Stomach smooth muscle (tissue), 2 donors: ENCODE measurements at regions not wholly inside any gene's neighbourhood (a gene's known extent, or its start where the extent isn't known, plus 50 kb on each side); places are given as distances from the start of the nearest gene placed in this dataset.

ENCODE experiments used
- H3K27ac ChIP-seq: one replicate; pipeline ENCODE4 v1.7.0; 2013; ENCODE audit warnings: mild to moderate bottlenecking, low read length, inconsistent platforms
- H3K27me3 ChIP-seq, 2 donors: one replicate each; pipeline ENCODE4 v1.7.0; 2013; ENCODE audit warnings: low read length in 2 of 2; ENCODE audit not compliant: insufficient read depth in 2 of 2, control insufficient read depth in 1 of 2
- H3K36me3 ChIP-seq, 2 donors: one replicate each; pipeline ENCODE4 v1.7.0; 2013; ENCODE audit warnings: low read length in 2 of 2; ENCODE audit not compliant: control insufficient read depth in 2 of 2, insufficient read depth in 2 of 2
- H3K4me1 ChIP-seq: one replicate; pipeline ENCODE4 v1.7.0; 2013; ENCODE audit warnings: low read length; ENCODE audit not compliant: control insufficient read depth, insufficient read depth
- H3K4me3 ChIP-seq, 2 donors: one replicate each; pipeline ENCODE4 v1.7.0; 2013; ENCODE audit warnings: low read length in 2 of 2
- H3K9ac ChIP-seq, 2 donors: one replicate each; pipeline ENCODE4 v1.7.0; 2013; ENCODE audit warnings: low read length in 2 of 2, mild to moderate bottlenecking in 1 of 2
- H3K9me3 ChIP-seq, 2 donors: one replicate each; pipeline ENCODE4 v1.7.0; 2013; ENCODE audit warnings: low read length in 2 of 2; ENCODE audit not compliant: control insufficient read depth in 2 of 2
- donor health status: healthy.
- donor health status: Pancreatic carcinoma.

DNA sequence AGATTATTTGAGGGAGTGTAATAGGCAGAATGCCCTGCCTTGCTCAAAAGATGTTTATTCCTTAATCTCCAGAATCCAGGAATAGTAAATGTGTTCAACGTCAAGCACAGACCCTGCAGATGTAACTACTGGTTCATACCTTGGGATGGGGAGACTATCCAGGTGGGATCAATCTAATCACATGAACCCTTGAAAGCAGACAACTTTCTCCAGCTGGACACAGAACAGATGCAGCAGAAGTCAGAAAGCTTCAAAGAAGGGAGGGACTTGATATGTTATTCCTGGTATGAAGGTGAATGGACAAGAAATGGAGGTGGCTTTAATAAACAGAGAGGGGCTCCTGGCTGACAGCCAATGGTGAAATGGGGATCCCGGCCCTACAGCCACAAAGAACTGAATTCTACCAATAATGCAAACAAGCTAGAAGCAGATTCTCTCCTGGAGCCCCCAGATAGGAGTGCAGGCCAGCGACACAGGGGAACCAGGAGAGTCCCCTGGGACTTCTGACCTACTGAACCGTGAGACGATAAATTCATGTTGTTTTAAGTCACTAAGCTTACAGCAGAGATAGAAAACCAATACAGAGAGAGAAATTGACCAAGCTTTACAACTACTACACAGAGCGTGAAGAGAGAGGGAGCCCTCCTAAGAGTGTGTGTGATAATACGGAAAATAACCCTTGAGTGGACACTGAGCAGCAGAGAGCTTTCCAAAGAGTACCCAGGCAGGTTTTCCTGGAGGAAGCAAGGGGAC, 133.5 kb upstream of the TMEM132C start:
- Histone ChIP-seq H3K36me3 (no peaks in the 10 kb centered on the region), H3K9me3 (no peaks in the 10 kb centered on the region), H3K27me3 (no peaks in the 10 kb centered on the region), H3K4me3 (no peak overlapping the region), H3K9ac (no peak overlapping the region), H3K27ac (no peak overlapping the region), H3K4me1 (no peaks in the 10 kb centered on the region)

DNA sequence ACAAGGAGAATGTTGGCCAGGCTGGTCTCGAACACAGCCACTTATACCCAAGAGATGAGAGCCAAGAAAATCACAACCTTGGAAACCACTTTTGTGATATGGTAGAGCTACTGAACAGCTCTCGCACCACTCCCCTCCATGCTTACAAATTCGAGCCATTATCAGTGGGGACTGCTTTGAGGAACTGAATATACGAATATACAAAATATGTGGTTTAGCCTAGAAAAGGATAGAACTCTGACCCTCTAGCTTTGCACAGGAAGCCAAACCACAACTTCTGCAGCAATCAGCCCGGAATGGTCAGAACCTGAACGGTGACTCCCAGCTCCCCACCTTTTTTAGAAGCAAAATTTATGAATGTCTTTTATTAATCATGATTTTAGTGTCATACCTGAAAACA, 129.8 kb upstream of the TMEM132C start:
- Histone ChIP-seq H3K4me3 (no peak overlapping the region), H3K27ac (no peak overlapping the region), H3K4me1 (no peaks in the 10 kb centered on the region), H3K9me3 (no peaks in the 10 kb centered on the region), H3K9ac (no peak overlapping the region), H3K27me3 (no peaks in the 10 kb centered on the region), H3K36me3 (no peaks in the 10 kb centered on the region)

DNA sequence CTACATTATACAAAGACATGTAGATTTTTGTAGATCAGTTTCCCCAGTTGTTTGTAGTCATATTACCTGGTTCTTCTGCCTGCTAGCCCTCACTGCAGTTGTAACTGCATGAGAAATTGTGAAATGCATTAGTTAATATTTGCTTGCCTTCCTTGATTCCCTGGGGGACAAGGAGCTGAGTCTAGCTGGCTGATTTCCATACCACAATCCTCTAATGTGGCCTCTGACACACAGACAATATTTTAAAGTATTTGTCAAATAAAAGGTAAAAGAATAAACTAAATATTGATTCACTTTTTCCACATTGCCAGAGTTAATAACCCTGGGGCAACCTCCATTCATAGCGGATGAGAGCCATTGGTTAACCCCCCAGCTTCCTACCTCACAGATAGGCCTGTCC, 128.8 kb upstream of the TMEM132C start:
- no peak overlapping the region for H3K4me3 ChIP-seq
- H3K27ac ChIP-seq, result no peak overlapping the region
- H3K36me3 ChIP-seq, result no peaks in the 10 kb centered on the region
- no peaks in the 10 kb centered on the region for H3K27me3 ChIP-seq
- H3K9me3 ChIP-seq, result no peaks in the 10 kb centered on the region
- H3K9ac ChIP-seq, result no peak overlapping the region
- H3K4me1 ChIP-seq, result no peaks in the 10 kb centered on the region

DNA sequence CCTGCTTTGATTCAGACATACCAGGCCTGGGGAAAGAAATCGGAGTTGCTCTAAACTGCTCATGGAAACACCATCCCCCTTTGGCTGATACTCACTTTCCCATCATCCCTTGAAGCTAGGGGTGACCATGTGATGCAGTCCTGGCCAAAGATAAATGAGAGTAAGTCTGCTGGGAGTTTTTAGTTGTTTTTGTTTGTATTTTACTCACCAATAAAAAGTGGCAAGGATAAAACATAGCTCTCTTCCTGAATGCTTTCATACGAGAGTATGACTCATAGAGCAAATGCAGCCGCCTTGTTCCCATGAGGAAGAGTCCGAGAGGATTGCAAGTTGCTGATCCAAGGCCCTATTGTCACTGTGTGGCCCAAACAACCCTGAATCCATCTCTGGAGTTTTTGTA, 126.4 kb upstream of the TMEM132C start:
- peaks cover 0 to under 1% of the 10 kb centered on the region in 2 donors for H3K9me3 ChIP-seq
- H3K4me3 ChIP-seq, result no peak overlapping the region
- H3K36me3 ChIP-seq, result no peaks in the 10 kb centered on the region
- H3K27me3 ChIP-seq, result no peaks in the 10 kb centered on the region
- H3K9ac ChIP-seq, result no peak overlapping the region
- no peaks in the 10 kb centered on the region for H3K4me1 ChIP-seq
- no peak overlapping the region for H3K27ac ChIP-seq

DNA sequence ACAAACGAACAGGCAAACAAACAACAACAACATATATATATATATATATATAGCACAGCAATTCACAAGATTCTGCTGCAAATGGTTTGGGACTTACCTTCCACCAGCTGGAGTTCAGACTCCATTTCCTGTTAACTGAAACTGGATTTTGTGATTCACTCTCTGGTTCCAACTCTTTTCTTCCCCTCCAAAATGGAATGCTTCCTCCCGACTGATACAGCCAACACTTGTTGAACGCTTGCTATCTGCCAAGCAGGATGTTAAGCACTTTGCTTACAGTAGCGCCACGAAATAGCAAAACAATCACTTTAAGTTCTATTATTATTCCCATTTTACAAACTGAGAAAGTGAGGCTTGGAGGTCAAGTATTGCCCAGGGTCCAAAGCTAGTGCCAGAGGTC, 116.0 kb upstream of the TMEM132C start:
- Histone ChIP-seq H3K4me3 (no peak overlapping the region), H3K4me1 (no peaks in the 10 kb centered on the region), H3K9me3 (no peaks in the 10 kb centered on the region), H3K27me3 (no peaks in the 10 kb centered on the region), H3K27ac (no peak overlapping the region), H3K9ac (no peak overlapping the region), H3K36me3 (no peaks in the 10 kb centered on the region)

DNA sequence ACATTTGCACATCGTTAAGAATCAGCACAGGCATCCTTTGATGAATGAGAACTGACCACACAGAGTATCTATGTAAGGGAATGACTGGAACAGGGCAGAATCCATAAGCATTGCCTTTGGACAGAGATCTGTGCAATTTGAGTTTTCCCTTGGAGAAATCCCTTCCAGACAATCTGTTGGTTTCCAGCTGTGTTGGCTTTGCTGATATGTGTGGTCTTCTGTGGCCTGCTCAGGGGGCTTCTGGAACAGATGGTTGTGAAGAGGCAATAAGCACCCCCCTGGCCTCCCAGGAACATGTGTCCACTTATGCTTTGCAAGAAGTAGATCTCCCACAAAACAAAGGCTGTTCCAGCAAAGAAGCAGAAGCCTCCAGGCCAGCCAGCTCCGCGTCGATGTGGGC, 111.4 kb upstream of the TMEM132C start:
- Histone ChIP-seq H3K4me1 (no peaks in the 10 kb centered on the region), H3K27me3 (peaks cover 0 to 4% of the 10 kb centered on the region in 2 donors), H3K9ac (no peak overlapping the region), H3K27ac (no peak overlapping the region), H3K9me3 (no peaks in the 10 kb centered on the region), H3K4me3 (no peak overlapping the region), H3K36me3 (no peaks in the 10 kb centered on the region)

DNA sequence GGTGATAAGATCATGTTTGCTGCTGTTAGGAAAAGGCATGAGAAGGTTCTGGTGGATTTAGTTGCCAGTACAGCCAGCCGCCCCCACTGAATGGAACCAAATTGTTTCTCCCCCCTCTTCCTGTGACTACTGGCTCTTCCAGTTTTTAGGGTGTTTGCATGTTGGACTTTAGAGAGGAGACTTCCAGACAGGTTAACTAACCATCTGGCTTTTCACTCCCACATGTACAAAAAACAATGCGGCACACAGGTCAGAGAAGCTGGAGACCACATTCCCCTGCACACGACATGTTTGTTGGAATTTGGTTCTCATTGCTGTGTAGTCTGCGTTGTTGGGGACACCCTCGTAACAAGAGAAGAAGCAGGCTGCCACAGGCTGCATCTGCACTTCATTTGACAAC, 103.9 kb upstream of the TMEM132C start:
- peaks cover 0 to 5% of the 10 kb centered on the region in 2 donors for H3K9me3 ChIP-seq
- H3K36me3 ChIP-seq, result no peaks in the 10 kb centered on the region

DNA sequence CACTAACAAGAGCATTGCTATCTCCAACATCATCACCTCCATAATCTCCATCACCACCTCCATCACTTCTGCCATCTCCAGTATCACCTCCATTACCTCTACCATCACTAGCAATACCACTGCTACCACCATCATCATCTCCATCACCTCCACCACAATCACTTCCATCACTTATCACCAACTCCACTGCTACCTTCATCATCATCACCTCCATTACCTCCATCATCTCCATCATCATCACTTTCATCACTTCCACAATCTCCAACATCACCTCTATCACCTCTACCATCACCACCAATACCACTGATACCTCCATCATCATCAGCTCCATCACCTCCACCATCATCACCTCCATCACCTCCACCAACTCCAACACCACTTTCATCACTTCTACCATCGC, 102.4 kb upstream of the TMEM132C start:
- peaks cover 0 to 5% of the 10 kb centered on the region in 2 donors for H3K9me3 ChIP-seq
- H3K4me1 ChIP-seq, result no peaks in the 10 kb centered on the region
- H3K9ac ChIP-seq, result no peak overlapping the region
- H3K27me3 ChIP-seq, result no peaks in the 10 kb centered on the region
- no peak overlapping the region for H3K4me3 ChIP-seq
- H3K36me3 ChIP-seq, result no peaks in the 10 kb centered on the region
- H3K27ac ChIP-seq, result no peak overlapping the region

More for the DNA sequence above, 103.9 kb upstream of the TMEM132C start:
- Histone ChIP-seq H3K27me3 (no peaks in the 10 kb centered on the region), H3K4me3 (no peak overlapping the region), H3K4me1 (no peaks in the 10 kb centered on the region), H3K9ac (no peak overlapping the region), H3K27ac (no peak overlapping the region)

DNA sequence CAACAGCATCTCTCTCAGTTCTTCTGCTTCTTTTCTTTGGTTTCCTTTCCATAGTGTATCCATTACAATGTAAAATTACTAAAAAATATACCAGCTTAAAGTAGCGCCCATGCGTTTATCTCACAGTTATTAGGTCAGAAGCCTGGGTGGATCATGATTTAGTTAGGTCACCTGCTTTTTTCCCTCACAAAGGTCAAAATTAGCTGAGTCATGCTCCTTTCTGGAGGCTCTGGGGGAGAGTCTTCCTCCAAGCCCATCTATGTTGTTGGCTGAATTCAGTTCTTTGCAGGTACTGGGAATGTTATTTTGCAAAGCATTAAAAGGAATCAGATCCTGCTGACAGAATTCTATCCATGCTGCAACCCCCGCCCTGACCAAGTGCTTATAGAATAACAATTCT, 101.6 kb upstream of the TMEM132C start:
- Histone ChIP-seq H3K9me3 (peaks cover 0 to 5% of the 10 kb centered on the region in 2 donors), H3K9ac (no peak overlapping the region)

DNA sequence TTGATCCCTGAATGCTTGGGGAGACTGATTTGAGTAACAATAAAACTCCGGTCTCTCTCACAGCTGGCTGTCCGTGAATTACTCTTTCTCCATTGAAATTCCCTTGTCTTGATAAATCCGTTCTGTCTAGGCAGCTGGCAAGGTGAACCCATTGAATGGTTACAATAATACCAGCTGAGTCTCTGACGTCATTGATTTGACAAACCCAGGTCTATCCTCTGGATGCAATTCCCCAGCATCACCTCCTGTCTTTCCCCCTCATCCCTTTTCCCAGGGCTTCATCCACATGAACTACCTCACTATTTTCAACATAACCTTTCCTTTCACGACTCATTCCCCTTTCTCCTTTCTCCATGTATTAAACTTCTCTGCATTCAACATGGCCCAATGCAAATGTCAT, 98.7 kb upstream of the TMEM132C start:
- peaks cover 0 to 5% of the 10 kb centered on the region in 2 donors for H3K9me3 ChIP-seq
- no peak overlapping the region for H3K4me3 ChIP-seq

More for the DNA sequence above, 101.6 kb upstream of the TMEM132C start:
- Histone ChIP-seq H3K4me3 (no peak overlapping the region), H3K27ac (no peak overlapping the region), H3K27me3 (no peaks in the 10 kb centered on the region), H3K4me1 (no peaks in the 10 kb centered on the region), H3K36me3 (no peaks in the 10 kb centered on the region)

DNA sequence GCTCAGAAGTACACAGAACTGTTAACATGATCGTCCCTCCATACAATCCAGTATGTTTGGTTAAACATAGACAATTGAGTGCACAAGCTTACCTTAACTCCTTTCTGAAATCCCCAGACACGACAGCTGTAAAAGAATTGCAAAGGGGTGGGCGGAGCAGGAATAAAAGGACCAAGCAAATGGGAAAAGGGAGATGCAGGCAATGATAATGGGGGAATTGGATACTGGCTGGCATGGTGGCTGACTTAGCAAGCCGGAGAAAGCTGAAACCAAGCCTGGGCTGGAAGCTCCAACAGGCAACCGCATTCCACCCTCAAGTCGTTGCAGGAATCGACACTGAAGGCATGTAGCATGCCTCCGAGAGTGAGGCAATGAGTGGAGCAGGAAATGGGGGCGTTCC, 96.8 kb upstream of the TMEM132C start:
- Histone ChIP-seq H3K9me3 (no peaks in the 10 kb centered on the region), H3K36me3 (no peaks in the 10 kb centered on the region)

More for the DNA sequence above, 98.7 kb upstream of the TMEM132C start:
- no peak overlapping the region for H3K27ac ChIP-seq
- no peak overlapping the region for H3K9ac ChIP-seq
- H3K36me3 ChIP-seq, result no peaks in the 10 kb centered on the region
- H3K27me3 ChIP-seq, result no peaks in the 10 kb centered on the region
- no peaks in the 10 kb centered on the region for H3K4me1 ChIP-seq

More for the DNA sequence above, 96.8 kb upstream of the TMEM132C start:
- Histone ChIP-seq H3K9ac (no peak overlapping the region), H3K4me1 (no peaks in the 10 kb centered on the region), H3K27me3 (no peaks in the 10 kb centered on the region), H3K4me3 (no peak overlapping the region), H3K27ac (no peak overlapping the region)
